NOMO-1 treated with dmso at 0.1 percent for 144 hours (cell line): ENCODE measurements at regions not wholly inside any gene's neighbourhood (a gene's known extent, or its start where the extent isn't known, plus 50 kb on each side); places are given as distances from the start of the nearest gene placed in this dataset.

Experiments used
- DNase-seq: peaks from one replicate; lab custom pipeline; 2025; ENCODE audit not compliant: unreplicated experiment; lab: John Stamatoyannopoulos, UW

GRCh38 chr6:98280492-98280891 lies 553.9 kb upstream of the POU3F2 start:
- no peak for DNase-seq

- DNase-seq, result no peak
These were observed 547.8 kb upstream of the POU3F2 start for GRCh38 chr6:98286620-98287019.

GRCh38 chr6:98287876-98288275 lies 546.5 kb upstream of the POU3F2 start:
- no peak for DNase-seq

GRCh38 chr6:98292810-98293209 lies 541.6 kb upstream of the POU3F2 start:
- DNase-seq, result no peak

GRCh38 chr6:98295515-98296175 lies 538.7 kb upstream of the POU3F2 start:
- no peak for DNase-seq

GRCh38 chr6:98308564-98308963 lies 525.8 kb upstream of the POU3F2 start:
- no peak for DNase-seq

GRCh38 chr6:98310443-98310842 lies 523.9 kb upstream of the POU3F2 start:
- DNase-seq, result no peak

GRCh38 chr6:98323605-98324004 lies 510.8 kb upstream of the POU3F2 start:
- DNase-seq, result no peak

GRCh38 chr6:98324446-98324845 lies 509.9 kb upstream of the POU3F2 start:
- DNase-seq, result no peak

- no peak for DNase-seq
These were observed 509.0 kb upstream of the POU3F2 start for GRCh38 chr6:98325366-98325765.

GRCh38 chr6:98333273-98333672 lies 501.1 kb upstream of the POU3F2 start:
- DNase-seq, result no peak

- no peak for DNase-seq
These were observed 498.8 kb upstream of the POU3F2 start for GRCh38 chr6:98335594-98335993.

GRCh38 chr6:98339506-98339905 lies 494.9 kb upstream of the POU3F2 start:
- no peak for DNase-seq

GRCh38 chr6:98343004-98343403 lies 491.4 kb upstream of the POU3F2 start:
- no peak for DNase-seq

- no peak for DNase-seq
These were observed 490.6 kb upstream of the POU3F2 start for GRCh38 chr6:98343797-98344196.

GRCh38 chr6:98352348-98352747 lies 482.0 kb upstream of the POU3F2 start:
- DNase-seq, result no peak

- no peak for DNase-seq
These were observed 476.2 kb upstream of the POU3F2 start for GRCh38 chr6:98358173-98358572.

- no peak for DNase-seq
These were observed 468.0 kb upstream of the POU3F2 start for GRCh38 chr6:98366371-98366770.

- DNase-seq, result no peak
These were observed 453.8 kb upstream of the POU3F2 start for GRCh38 chr6:98380589-98380988.

GRCh38 chr6:98382246-98382645 lies 452.1 kb upstream of the POU3F2 start:
- no peak for DNase-seq

GRCh38 chr6:98384334-98384733 lies 450.0 kb upstream of the POU3F2 start:
- no peak for DNase-seq

- no peak for DNase-seq
These were observed 449.6 kb upstream of the POU3F2 start for GRCh38 chr6:98384801-98385200.

GRCh38 chr6:98395610-98396166 lies 438.7 kb upstream of the POU3F2 start:
- no peak for DNase-seq
